ENCODE measurements at regions not wholly inside any gene's neighbourhood (a gene's known extent, or its start where the extent isn't known, plus 50 kb on each side); places are given as distances from the start of the nearest gene placed in this dataset.
"Not testable (repeated sequence)": the region's sequence is repeated elsewhere in the genome, so short reads cannot be mapped to it uniquely, and the experiment has no call there.

- WGBS, 5 donors = 65 to 83% (median 72%) methylated on average over 3 of the region's 3 CpGs
Measured at GRCh38 chr4:134089885-134090284, 111.7 kb downstream of the PABPC4L start.

DNA sequence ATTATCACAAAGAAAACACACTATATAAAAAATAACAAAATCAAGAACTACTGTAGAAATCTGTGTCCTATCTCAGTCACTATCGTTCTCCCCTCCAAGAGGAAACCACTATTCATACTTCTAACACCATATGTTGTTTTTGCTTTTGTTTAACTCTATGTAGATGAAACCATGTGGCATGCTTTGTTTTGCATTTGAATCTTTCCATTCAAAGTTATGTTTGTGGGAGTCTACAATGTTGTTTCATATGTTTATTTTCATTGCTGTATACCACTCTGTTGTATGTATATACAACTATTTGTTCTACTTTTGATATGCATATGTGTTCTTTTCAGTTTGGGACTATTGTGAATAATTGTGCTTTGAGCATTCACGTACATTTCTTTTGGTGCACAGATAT, 116.1 kb downstream of the PABPC4L start:
- no peaks in the 10 kb centered on the region for H3K4me1 ChIP-seq
- DNase-seq = no peak
- 72 to 84% (median 80%) methylated on average over 2 of the region's 2 CpGs for WGBS, 5 donors
- TF ChIP-seq POLR2A (IDR thresholded peaks at IDR 0.05) (no peak), POLR2AphosphoS5 (IDR thresholded peaks at IDR 0.05) (no peak)
- TF ChIP-seq, protein P1, sequence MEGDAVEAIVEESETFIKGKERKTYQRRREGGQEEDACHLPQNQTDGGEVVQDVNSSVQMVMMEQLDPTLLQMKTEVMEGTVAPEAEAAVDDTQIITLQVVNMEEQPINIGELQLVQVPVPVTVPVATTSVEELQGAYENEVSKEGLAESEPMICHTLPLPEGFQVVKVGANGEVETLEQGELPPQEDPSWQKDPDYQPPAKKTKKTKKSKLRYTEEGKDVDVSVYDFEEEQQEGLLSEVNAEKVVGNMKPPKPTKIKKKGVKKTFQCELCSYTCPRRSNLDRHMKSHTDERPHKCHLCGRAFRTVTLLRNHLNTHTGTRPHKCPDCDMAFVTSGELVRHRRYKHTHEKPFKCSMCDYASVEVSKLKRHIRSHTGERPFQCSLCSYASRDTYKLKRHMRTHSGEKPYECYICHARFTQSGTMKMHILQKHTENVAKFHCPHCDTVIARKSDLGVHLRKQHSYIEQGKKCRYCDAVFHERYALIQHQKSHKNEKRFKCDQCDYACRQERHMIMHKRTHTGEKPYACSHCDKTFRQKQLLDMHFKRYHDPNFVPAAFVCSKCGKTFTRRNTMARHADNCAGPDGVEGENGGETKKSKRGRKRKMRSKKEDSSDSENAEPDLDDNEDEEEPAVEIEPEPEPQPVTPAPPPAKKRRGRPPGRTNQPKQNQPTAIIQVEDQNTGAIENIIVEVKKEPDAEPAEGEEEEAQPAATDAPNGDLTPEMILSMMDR (IDR thresholded peaks at IDR 0.05 in 8 of 11, conservative IDR thresholded peaks at IDR 0.05 in 3 of 11) = no peak
- intact Hi-C loops (cut with DNase I; ENCODE audit: low total_unique reads) = no loop called here
- no peak overlapping the region for H3K27ac ChIP-seq
- H3K4me3 ChIP-seq = no peak overlapping the region
- H3K27me3 ChIP-seq (replicated peaks in 1 of 7) = no peaks in the 10 kb centered on the region
- peaks cover 0 to 5% (median 2%) of the 10 kb centered on the region in 8 donors for H3K9me3 ChIP-seq
- no peaks in the 10 kb centered on the region for H3K36me3 ChIP-seq

More at GRCh38 chr4:134089885-134090284, 111.7 kb downstream of the PABPC4L start:
- H3K4me3 ChIP-seq = no peak overlapping the region
- TF ChIP-seq POLR2A (IDR thresholded peaks at IDR 0.05) (no peak), POLR2AphosphoS5 (IDR thresholded peaks at IDR 0.05) (no peak)
- TF ChIP-seq, protein P1 (IDR thresholded peaks at IDR 0.05 in 8 of 11, conservative IDR thresholded peaks at IDR 0.05 in 3 of 11) = no peak
- no peaks in the 10 kb centered on the region for H3K4me1 ChIP-seq
- no peak for DNase-seq
- no peaks in the 10 kb centered on the region for H3K27me3 ChIP-seq (replicated peaks in 1 of 7)
- H3K9me3 ChIP-seq = peaks cover 0 to 5% (median under 1%) of the 10 kb centered on the region in 8 donors
- no peak overlapping the region for H3K27ac ChIP-seq
- intact Hi-C loops (cut with DNase I; ENCODE audit: low total_unique reads) = no loop called here
- H3K36me3 ChIP-seq = no peaks in the 10 kb centered on the region

- WGBS, 5 donors = 91 to 96% (median 94%) methylated on average over 15 of the region's 15 CpGs
Measured at GRCh38 chr4:134079085-134079484, 122.5 kb downstream of the PABPC4L start.

DNA sequence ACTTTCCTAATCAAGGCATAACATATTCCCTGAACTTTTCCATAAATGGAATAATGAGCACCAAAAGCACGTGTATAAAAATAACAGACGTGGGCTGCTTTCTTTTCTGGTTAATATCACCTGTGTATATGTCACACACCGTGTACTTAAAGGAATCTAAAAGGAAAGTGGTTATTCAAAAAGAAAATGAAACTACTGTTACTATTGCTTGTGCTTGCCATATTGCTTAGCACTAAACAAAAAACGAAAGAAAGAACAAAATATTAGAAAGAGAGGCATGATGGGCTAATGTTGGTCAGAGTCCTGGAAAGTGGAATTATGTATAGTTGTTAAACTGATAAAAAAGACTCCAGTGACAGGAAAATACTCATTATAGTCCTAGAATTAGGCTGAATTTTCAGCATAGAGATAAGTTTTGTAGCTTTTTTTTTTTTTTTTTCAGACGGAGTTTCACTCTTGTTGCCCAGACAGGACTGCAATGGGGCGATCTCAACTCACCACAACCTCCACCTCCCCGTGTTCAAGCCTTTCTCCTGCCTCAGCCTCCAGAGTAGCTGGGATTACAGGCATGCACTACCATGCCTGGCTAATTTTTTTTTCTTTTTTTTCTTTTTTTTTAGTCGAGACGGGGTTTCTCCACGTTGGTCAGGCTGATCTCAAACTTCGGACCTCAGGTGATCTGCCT, 123.2 kb downstream of the PABPC4L start:
- no peaks in the 10 kb centered on the region for H3K4me1 ChIP-seq
- H3K4me3 ChIP-seq = no peak overlapping the region
- intact Hi-C loops (cut with DNase I; ENCODE audit: low total_unique reads) = no loop called here
- H3K36me3 ChIP-seq = no peaks in the 10 kb centered on the region
- H3K9me3 ChIP-seq = peaks cover 0 to under 1% (median 0%) of the 10 kb centered on the region in 8 donors
- DNase-seq = no peak
- TF ChIP-seq POLR2A (IDR thresholded peaks at IDR 0.05) (no peak), POLR2AphosphoS5 (IDR thresholded peaks at IDR 0.05) (no peak)
- TF ChIP-seq, protein P1 (IDR thresholded peaks at IDR 0.05 in 8 of 11, conservative IDR thresholded peaks at IDR 0.05 in 3 of 11) = no peak
- H3K27ac ChIP-seq = no peak overlapping the region
- H3K27me3 ChIP-seq (replicated peaks in 1 of 7) = no peaks in the 10 kb centered on the region
- 74 to 87% (median 83%) methylated on average over 11 of the region's 11 CpGs for WGBS, 5 donors

More at GRCh38 chr4:134079085-134079484, 122.5 kb downstream of the PABPC4L start:
- DNase-seq; H3K9me3 ChIP-seq; H3K27me3 ChIP-seq (replicated peaks in 1 of 7); intact Hi-C loops (cut with DNase I; ENCODE audit: low total_unique reads); H3K4me1 ChIP-seq; H3K27ac ChIP-seq; H3K4me3 ChIP-seq; H3K36me3 ChIP-seq: not testable (repeated sequence)
